Adrenal gland (tissue), 5 donors: ENCODE measurements at regions not wholly inside any gene's neighbourhood (a gene's known extent, or its start where the extent isn't known, plus 50 kb on each side); places are given as distances from the start of the nearest gene placed in this dataset.

Experiments
- CTCF ChIP-seq, 6 experiments: fragments of 450-650 bp in 4 of 6; fragments of 200-600 bp in 2 of 6; sonication (generic) in 1 of 6; IDR thresholded peaks; 1 replicate in 5 of 6; 2 replicates in 1 of 6; pipeline versions ENCODE4 v1.5.1 to v1.8.0; 2016 to 2021; ENCODE audit warnings: antibody characterized with exemption in 6 of 6, mild to moderate bottlenecking in 2 of 6, moderate library complexity in 1 of 6
- POLR2A ChIP-seq, 2 donors: fragments of 450-650 bp; IDR thresholded peaks; one replicate each; pipeline ENCODE4 v1.6.1; 2017; ENCODE audit warnings: antibody characterized with exemption in 2 of 2, mild to moderate bottlenecking in 2 of 2, moderate library complexity in 1 of 2
- donor health status: DM: no; HTN: no; CAD: no.

GRCh38 chr5:74199436-74200210 is 440.9 kb downstream of the ENC1 start:
- TF ChIP-seq CTCF (IDR thresholded peaks at IDR 0.05) (no peak), POLR2A (IDR thresholded peaks at IDR 0.05) (no peak)
